H1 (cell line): ENCODE measurements at regions not wholly inside any gene's neighbourhood (a gene's known extent, or its start where the extent isn't known, plus 50 kb on each side); places are given as distances from the start of the nearest gene placed in this dataset.

Experiments
- GABPA ChIP-seq: IDR thresholded peaks from 2 replicates; pipeline ENCODE4 v1.6.1; 2011; ENCODE audit warnings: mild to moderate bottlenecking, low read length, moderate library complexity, borderline replicate concordance; ENCODE audit not compliant: insufficient read depth

DNA sequence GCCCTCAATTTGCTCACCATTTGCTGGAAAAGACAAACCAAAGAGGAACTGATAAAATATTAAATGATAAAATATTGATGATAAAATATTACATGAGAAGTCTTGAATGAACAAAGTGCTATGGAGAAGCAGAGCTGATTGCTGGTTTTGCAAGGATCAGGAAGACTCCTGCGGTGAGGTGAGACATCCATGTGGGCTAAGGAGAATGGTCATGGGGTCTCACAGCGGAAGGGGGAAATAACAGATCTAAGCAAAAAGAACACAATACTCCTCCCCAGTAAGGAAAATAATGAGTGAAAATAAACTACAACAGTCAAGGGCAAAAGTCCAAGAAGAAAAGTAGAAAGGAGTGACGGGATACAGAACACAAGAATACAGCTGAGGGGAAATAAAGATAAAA lies 146.8 kb downstream of the LURAP1L start (continued):
- TF ChIP-seq GABPA: no peak
- TF ChIP-seq, all 59 proteins: peak for 0
